ENCODE measurements at regions not wholly inside any gene's neighbourhood (a gene's known extent, or its start where the extent isn't known, plus 50 kb on each side); places are given as distances from the start of the nearest gene placed in this dataset.

DNA sequence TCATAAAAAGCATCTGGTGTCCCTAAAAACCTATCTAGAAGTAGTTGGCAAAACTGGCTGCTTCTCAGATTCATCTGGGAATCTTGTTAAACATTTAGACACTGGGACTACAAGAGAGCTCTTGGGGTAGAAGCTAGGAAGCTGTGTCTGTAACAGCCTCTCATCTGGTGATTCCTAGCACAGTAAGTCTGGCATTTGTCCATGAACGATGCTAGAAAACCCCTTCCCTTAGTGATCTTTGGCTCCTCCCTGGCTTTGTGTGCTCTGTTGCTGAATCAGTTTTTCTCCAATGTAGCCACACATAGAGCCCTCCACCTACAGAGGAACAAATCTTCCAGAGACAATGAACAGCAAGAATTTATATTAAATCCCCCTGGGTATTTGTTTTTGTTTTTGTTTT lies 951.7 kb upstream of the LCORL start:
- no peak overlapping the region for H3K4me3 ChIP-seq (ENCODE audit: insufficient read depth, low read depth, low read length, poor library complexity, severe bottlenecking)
- H3K9me3 ChIP-seq (ENCODE audit: control insufficient read depth, low read length) = no peaks in the 10 kb centered on the region
- DNase-seq = no peak
- no peaks in the 10 kb centered on the region for H3K4me1 ChIP-seq (ENCODE audit: control insufficient read depth, insufficient read depth, low read length, poor library complexity, severe bottlenecking)
- H3K27me3 ChIP-seq (replicated peaks; ENCODE audit: control insufficient read depth, insufficient read depth, low read length, poor library complexity, severe bottlenecking) = no peaks in the 10 kb centered on the region
- no peaks in the 10 kb centered on the region for H3K36me3 ChIP-seq (ENCODE audit: control insufficient read depth, insufficient read depth, low read length)
- no peak overlapping the region for H3K27ac ChIP-seq (ENCODE audit: insufficient read depth, low read length, poor library complexity, severe bottlenecking)

GRCh38 chr4:18961879-18962278 lies 940.3 kb upstream of the LCORL start:
- Histone ChIP-seq H3K9me3 (ENCODE audit: control insufficient read depth, low read length) (no peaks in the 10 kb centered on the region), H3K4me1 (ENCODE audit: control insufficient read depth, insufficient read depth, low read length, poor library complexity, severe bottlenecking) (no peaks in the 10 kb centered on the region), H3K36me3 (ENCODE audit: control insufficient read depth, insufficient read depth, low read length) (no peaks in the 10 kb centered on the region), H3K27ac (ENCODE audit: insufficient read depth, low read length, poor library complexity, severe bottlenecking) (no peak overlapping the region), H3K27me3 (replicated peaks; ENCODE audit: control insufficient read depth, insufficient read depth, low read length, poor library complexity, severe bottlenecking) (no peaks in the 10 kb centered on the region), H3K4me3 (ENCODE audit: insufficient read depth, low read depth, low read length, poor library complexity, severe bottlenecking) (no peak overlapping the region)
- no peak for DNase-seq

DNA sequence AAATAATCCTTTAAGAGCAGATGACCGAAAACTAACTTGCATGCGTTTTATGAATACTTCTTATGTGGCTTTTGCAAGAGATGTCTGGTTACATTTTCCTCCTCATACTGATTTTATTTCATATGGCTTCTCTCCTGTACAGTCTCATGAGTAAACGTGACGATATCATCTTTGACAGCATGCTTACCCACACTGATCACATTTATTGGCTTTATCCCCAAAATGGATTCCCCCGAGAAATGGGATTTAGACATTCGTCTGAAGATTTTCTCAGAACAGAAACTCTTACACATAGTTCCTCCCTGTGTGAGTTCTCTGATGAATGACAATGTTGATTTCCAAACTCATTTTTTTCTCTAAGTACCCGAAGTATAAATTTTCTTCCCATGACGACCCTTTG lies 939.7 kb upstream of the LCORL start:
- no peak overlapping the region for H3K27ac ChIP-seq (ENCODE audit: insufficient read depth, low read length, poor library complexity, severe bottlenecking)
- no peaks in the 10 kb centered on the region for H3K27me3 ChIP-seq (replicated peaks; ENCODE audit: control insufficient read depth, insufficient read depth, low read length, poor library complexity, severe bottlenecking)
- no peak for DNase-seq
- H3K36me3 ChIP-seq (ENCODE audit: control insufficient read depth, insufficient read depth, low read length) = no peaks in the 10 kb centered on the region
- H3K9me3 ChIP-seq (ENCODE audit: control insufficient read depth, low read length) = no peaks in the 10 kb centered on the region
- no peaks in the 10 kb centered on the region for H3K4me1 ChIP-seq (ENCODE audit: control insufficient read depth, insufficient read depth, low read length, poor library complexity, severe bottlenecking)
- H3K4me3 ChIP-seq (ENCODE audit: insufficient read depth, low read depth, low read length, poor library complexity, severe bottlenecking) = no peak overlapping the region

DNA sequence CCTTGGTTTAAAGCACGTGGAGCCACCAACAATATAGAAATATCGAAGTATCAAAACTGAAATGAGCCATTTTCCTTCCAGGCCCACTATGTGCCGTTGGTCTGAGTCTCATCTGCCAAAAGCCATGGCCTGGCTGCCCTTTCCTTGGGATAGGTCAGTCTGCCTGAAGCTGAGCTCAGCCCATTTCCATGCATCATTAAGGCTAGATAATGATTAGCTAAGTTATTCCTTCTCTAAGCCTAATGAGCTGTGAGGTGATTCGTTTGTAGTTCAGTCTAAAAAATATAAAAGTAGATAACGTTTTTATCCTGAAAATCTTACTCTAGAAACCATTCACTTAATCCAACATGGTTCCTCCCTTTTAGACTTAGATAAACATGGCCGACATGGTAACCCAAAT lies 936.2 kb upstream of the LCORL start:
- H3K4me1 ChIP-seq (ENCODE audit: control insufficient read depth, insufficient read depth, low read length, poor library complexity, severe bottlenecking) = no peaks in the 10 kb centered on the region
- H3K27me3 ChIP-seq (replicated peaks; ENCODE audit: control insufficient read depth, insufficient read depth, low read length, poor library complexity, severe bottlenecking) = no peaks in the 10 kb centered on the region
- no peaks in the 10 kb centered on the region for H3K36me3 ChIP-seq (ENCODE audit: control insufficient read depth, insufficient read depth, low read length)
- H3K9me3 ChIP-seq (ENCODE audit: control insufficient read depth, low read length) = peaks cover 3% of the 10 kb centered on the region
- no peak overlapping the region for H3K27ac ChIP-seq (ENCODE audit: insufficient read depth, low read length, poor library complexity, severe bottlenecking)
- H3K4me3 ChIP-seq (ENCODE audit: insufficient read depth, low read depth, low read length, poor library complexity, severe bottlenecking) = no peak overlapping the region
- DNase-seq = no peak

GRCh38 chr4:18954538-18954937 lies 933.0 kb upstream of the LCORL start:
- H3K4me3 ChIP-seq (ENCODE audit: insufficient read depth, low read depth, low read length, poor library complexity, severe bottlenecking) = no peak overlapping the region
- no peak for DNase-seq
- no peaks in the 10 kb centered on the region for H3K4me1 ChIP-seq (ENCODE audit: control insufficient read depth, insufficient read depth, low read length, poor library complexity, severe bottlenecking)
- H3K36me3 ChIP-seq (ENCODE audit: control insufficient read depth, insufficient read depth, low read length) = no peaks in the 10 kb centered on the region
- peaks cover 3% of the 10 kb centered on the region for H3K9me3 ChIP-seq (ENCODE audit: control insufficient read depth, low read length)
- no peaks in the 10 kb centered on the region for H3K27me3 ChIP-seq (replicated peaks; ENCODE audit: control insufficient read depth, insufficient read depth, low read length, poor library complexity, severe bottlenecking)
- H3K27ac ChIP-seq (ENCODE audit: insufficient read depth, low read length, poor library complexity, severe bottlenecking) = no peak overlapping the region

DNA sequence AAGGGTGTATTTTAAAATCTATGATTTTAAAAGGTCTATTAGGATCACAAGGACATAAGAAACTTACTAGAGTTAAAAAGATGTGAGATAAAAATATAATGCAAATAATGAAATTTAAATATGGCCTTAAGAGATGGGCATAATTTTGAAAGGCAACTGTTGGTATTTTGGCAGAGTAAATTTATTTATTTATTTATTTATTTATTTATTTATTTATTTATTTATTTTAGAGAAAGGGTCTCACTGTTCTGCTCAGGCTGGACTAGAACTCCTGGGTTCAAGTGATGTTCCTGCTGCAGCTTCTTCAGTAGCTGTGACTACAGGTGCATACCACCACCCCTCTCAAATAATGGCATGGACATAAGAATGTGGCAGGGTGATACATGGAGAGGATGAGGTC lies 932.1 kb upstream of the LCORL start:
- no peaks in the 10 kb centered on the region for H3K36me3 ChIP-seq (ENCODE audit: control insufficient read depth, insufficient read depth, low read length)
- H3K9me3 ChIP-seq (ENCODE audit: control insufficient read depth, low read length) = peaks cover 3% of the 10 kb centered on the region
- DNase-seq = no peak
- no peaks in the 10 kb centered on the region for H3K4me1 ChIP-seq (ENCODE audit: control insufficient read depth, insufficient read depth, low read length, poor library complexity, severe bottlenecking)
- no peaks in the 10 kb centered on the region for H3K27me3 ChIP-seq (replicated peaks; ENCODE audit: control insufficient read depth, insufficient read depth, low read length, poor library complexity, severe bottlenecking)
- no peak overlapping the region for H3K4me3 ChIP-seq (ENCODE audit: insufficient read depth, low read depth, low read length, poor library complexity, severe bottlenecking)
- H3K27ac ChIP-seq (ENCODE audit: insufficient read depth, low read length, poor library complexity, severe bottlenecking) = no peak overlapping the region

DNA sequence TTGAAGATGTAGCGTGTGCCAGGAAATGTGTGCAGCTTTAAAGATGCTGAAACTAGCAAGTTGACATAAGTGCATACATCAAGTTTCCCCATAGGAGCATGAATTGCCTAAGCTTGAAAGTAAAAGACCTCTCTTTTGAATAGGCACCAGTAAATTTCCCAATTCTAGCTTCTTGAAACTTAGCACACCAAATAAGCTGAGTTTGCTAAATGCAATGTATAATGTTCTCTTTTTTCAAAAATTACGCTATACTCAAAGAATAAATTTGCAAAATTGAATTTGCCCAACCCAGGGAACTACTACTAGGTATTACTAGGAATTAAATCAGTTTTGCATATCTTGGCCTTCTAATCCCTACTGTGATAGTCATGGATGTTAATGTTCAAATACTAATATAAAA lies 923.9 kb upstream of the LCORL start:
- H3K36me3 ChIP-seq (ENCODE audit: control insufficient read depth, insufficient read depth, low read length) = no peaks in the 10 kb centered on the region
- H3K4me1 ChIP-seq (ENCODE audit: control insufficient read depth, insufficient read depth, low read length, poor library complexity, severe bottlenecking) = no peaks in the 10 kb centered on the region
- no peaks in the 10 kb centered on the region for H3K9me3 ChIP-seq (ENCODE audit: control insufficient read depth, low read length)
- no peak overlapping the region for H3K4me3 ChIP-seq (ENCODE audit: insufficient read depth, low read depth, low read length, poor library complexity, severe bottlenecking)
- H3K27ac ChIP-seq (ENCODE audit: insufficient read depth, low read length, poor library complexity, severe bottlenecking) = no peak overlapping the region
- no peaks in the 10 kb centered on the region for H3K27me3 ChIP-seq (replicated peaks; ENCODE audit: control insufficient read depth, insufficient read depth, low read length, poor library complexity, severe bottlenecking)
- DNase-seq = no peak

- Histone ChIP-seq H3K27me3 (replicated peaks; ENCODE audit: control insufficient read depth, insufficient read depth, low read length, poor library complexity, severe bottlenecking) (no peaks in the 10 kb centered on the region), H3K27ac (ENCODE audit: insufficient read depth, low read length, poor library complexity, severe bottlenecking) (no peak overlapping the region), H3K36me3 (ENCODE audit: control insufficient read depth, insufficient read depth, low read length) (no peaks in the 10 kb centered on the region), H3K9me3 (ENCODE audit: control insufficient read depth, low read length) (no peaks in the 10 kb centered on the region), H3K4me1 (ENCODE audit: control insufficient read depth, insufficient read depth, low read length, poor library complexity, severe bottlenecking) (no peaks in the 10 kb centered on the region), H3K4me3 (ENCODE audit: insufficient read depth, low read depth, low read length, poor library complexity, severe bottlenecking) (no peak overlapping the region)
- DNase-seq = no peak
Measured at GRCh38 chr4:18942874-18943273, 921.3 kb upstream of the LCORL start.

- DNase-seq = no peak
- no peak overlapping the region for H3K4me3 ChIP-seq (ENCODE audit: insufficient read depth, low read depth, low read length, poor library complexity, severe bottlenecking)
- H3K36me3 ChIP-seq (ENCODE audit: control insufficient read depth, insufficient read depth, low read length) = no peaks in the 10 kb centered on the region
- H3K9me3 ChIP-seq (ENCODE audit: control insufficient read depth, low read length) = no peaks in the 10 kb centered on the region
- H3K27ac ChIP-seq (ENCODE audit: insufficient read depth, low read length, poor library complexity, severe bottlenecking) = no peak overlapping the region
- H3K27me3 ChIP-seq (replicated peaks; ENCODE audit: control insufficient read depth, insufficient read depth, low read length, poor library complexity, severe bottlenecking) = no peaks in the 10 kb centered on the region
- H3K4me1 ChIP-seq (ENCODE audit: control insufficient read depth, insufficient read depth, low read length, poor library complexity, severe bottlenecking) = no peaks in the 10 kb centered on the region
Measured at GRCh38 chr4:18938343-18939099, 917.0 kb upstream of the LCORL start.

DNA sequence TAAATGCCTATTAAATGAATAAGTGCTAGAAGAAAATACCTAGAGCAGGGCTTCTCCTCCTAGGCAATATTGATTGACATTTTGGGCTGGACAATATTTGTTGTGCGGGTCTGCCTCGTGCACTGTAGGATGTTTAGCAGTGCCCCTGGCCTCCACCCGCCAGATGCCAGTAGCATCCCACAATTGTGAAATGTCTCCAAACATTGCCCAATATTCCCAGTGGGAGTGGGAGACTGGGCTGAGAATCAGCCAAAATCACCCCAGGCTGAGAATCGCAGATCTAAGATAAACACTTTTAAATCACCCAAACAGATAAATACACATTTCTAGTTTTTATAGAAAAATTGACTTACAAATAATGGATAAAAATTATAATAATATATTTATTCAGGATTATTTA lies 916.2 kb upstream of the LCORL start:
- DNase-seq = no peak
- Histone ChIP-seq H3K27ac (ENCODE audit: insufficient read depth, low read length, poor library complexity, severe bottlenecking) (no peak overlapping the region), H3K27me3 (replicated peaks; ENCODE audit: control insufficient read depth, insufficient read depth, low read length, poor library complexity, severe bottlenecking) (no peaks in the 10 kb centered on the region), H3K4me3 (ENCODE audit: insufficient read depth, low read depth, low read length, poor library complexity, severe bottlenecking) (no peak overlapping the region), H3K4me1 (ENCODE audit: control insufficient read depth, insufficient read depth, low read length, poor library complexity, severe bottlenecking) (no peaks in the 10 kb centered on the region), H3K36me3 (ENCODE audit: control insufficient read depth, insufficient read depth, low read length) (no peaks in the 10 kb centered on the region), H3K9me3 (ENCODE audit: control insufficient read depth, low read length) (no peaks in the 10 kb centered on the region)
